Activated gamma-delta T cell treated with anti-CD3 and anti-CD28 coated beads, Interleukin-2, amount 50 U/mL, for 16 hours (primary cell): ENCODE measurements at regions not wholly inside any gene's neighbourhood (a gene's known extent, or its start where the extent isn't known, plus 50 kb on each side); places are given as distances from the start of the nearest gene placed in this dataset.

Experiments used
- DNase-seq: peaks from one replicate; pipeline ENCODE4 v3.0.0-alpha.2; 2020; ENCODE audit warnings: low read depth

GRCh38 chr4:155552180-155552579 is 114.5 kb upstream of the GUCY1A1 start:
- no peak for DNase-seq

GRCh38 chr4:155548173-155548572 is 118.5 kb upstream of the GUCY1A1 start:
- no peak for DNase-seq

- DNase-seq, result no peak
Observed at GRCh38 chr4:155546451-155546850, 120.2 kb upstream of the GUCY1A1 start.

- DNase-seq, result no peak
Observed at GRCh38 chr4:155545456-155545855, 121.2 kb upstream of the GUCY1A1 start.

GRCh38 chr4:155544547-155544946 is 122.1 kb upstream of the GUCY1A1 start:
- no peak for DNase-seq

GRCh38 chr4:155543126-155543765 is 123.4 kb upstream of the GUCY1A1 start:
- DNase-seq, result no peak

GRCh38 chr4:155542415-155542814 is 124.2 kb upstream of the GUCY1A1 start:
- no peak for DNase-seq

- DNase-seq, result no peak
Observed at GRCh38 chr4:155541716-155542115, 124.9 kb upstream of the GUCY1A1 start.

- DNase-seq, result no peak
Observed at GRCh38 chr4:155540698-155541097, 126.0 kb upstream of the GUCY1A1 start.

- DNase-seq, result no peak
Observed at GRCh38 chr4:155539746-155540145, 126.9 kb upstream of the GUCY1A1 start.

- no peak for DNase-seq
Observed at GRCh38 chr4:155535802-155536454, 130.7 kb upstream of the GUCY1A1 start.

- no peak for DNase-seq
Observed at GRCh38 chr4:155532373-155533085, 134.1 kb upstream of the GUCY1A1 start.

- DNase-seq, result no peak
Observed at GRCh38 chr4:155530857-155531256, 135.8 kb upstream of the GUCY1A1 start.

- DNase-seq, result no peak
Observed at GRCh38 chr4:155530290-155530689, 136.4 kb upstream of the GUCY1A1 start.

GRCh38 chr4:155529716-155530115 is 136.9 kb upstream of the GUCY1A1 start:
- DNase-seq, result no peak

GRCh38 chr4:155529272-155529671 is 137.4 kb upstream of the GUCY1A1 start:
- no peak for DNase-seq

- DNase-seq, result no peak
Observed at GRCh38 chr4:155526452-155527169, 140.0 kb upstream of the GUCY1A1 start.

GRCh38 chr4:155524926-155525455 is 141.7 kb upstream of the GUCY1A1 start:
- no peak for DNase-seq

- DNase-seq, result no peak
Observed at GRCh38 chr4:155523358-155523757, 143.3 kb upstream of the GUCY1A1 start.

- no peak for DNase-seq
Observed at GRCh38 chr4:155522201-155522600, 144.4 kb upstream of the GUCY1A1 start.

- no peak for DNase-seq
Observed at GRCh38 chr4:155521382-155521781, 144.6 kb upstream of the MAP9 start.

- DNase-seq, result no peak
Observed at GRCh38 chr4:155515444-155516075, 138.8 kb upstream of the MAP9 start.
